ENCODE measurements at regions not wholly inside any gene's neighbourhood (a gene's known extent, or its start where the extent isn't known, plus 50 kb on each side); places are given as distances from the start of the nearest gene placed in this dataset.

- H3K9me1 ChIP-seq (ENCODE audit: control insufficient read depth, extremely low read depth, insufficient read depth, low read length): no peaks in the 10 kb centered on the region
- no peaks in the 10 kb centered on the region for H3K27me3 ChIP-seq (ENCODE audit: control insufficient read depth, extremely low read depth, insufficient read depth, low read length)
- H3K4me1 ChIP-seq (ENCODE audit: control insufficient read depth, extremely low read depth, insufficient read depth, low read length): no peaks in the 10 kb centered on the region
- H3K27ac ChIP-seq (ENCODE audit: control insufficient read depth, insufficient read depth, low read length): no peak overlapping the region
- DNase-seq (ENCODE audit: low read depth, low spot score) (no peak), FAIRE-seq (no peak)
- dilution Hi-C loops (cut with MboI; ENCODE audit: extremely low pct_ligation_motif_present, low sequenced_read_pairs): no loop called here
- no peaks in the 10 kb centered on the region for H3K9me3 ChIP-seq (ENCODE audit: control insufficient read depth, low read depth, low read length)
- TF ChIP-seq CTCF (optimal IDR thresholded peaks at IDR 0.05 in 1 of 3, IDR thresholded peaks at IDR 0.05 in 1 of 3, conservative IDR thresholded peaks at IDR 0.05 in 1 of 3; ENCODE audit: extremely low read depth in 1 of 3, insufficient read depth in 2 of 3, low read length in 3 of 3) (no peak), EZH2 (IDR thresholded peaks at IDR 0.05; ENCODE audit: low read length) (no peak)
- H3K4me2 ChIP-seq (ENCODE audit: control insufficient read depth, extremely low read depth, insufficient read depth, low read depth, low read length): no peak overlapping the region
- H3K79me2 ChIP-seq (ENCODE audit: control insufficient read depth, insufficient read depth, low read length): no peaks in the 10 kb centered on the region
- no peaks in the 10 kb centered on the region for H3K36me3 ChIP-seq (ENCODE audit: control insufficient read depth in 2 of 2, extremely low read depth in 1 of 2, insufficient read depth in 2 of 2, low read length in 2 of 2)
- H2AFZ ChIP-seq (ENCODE audit: control insufficient read depth, low read length): no peak overlapping the region
- H3K4me3 ChIP-seq (ENCODE audit: control insufficient read depth in 2 of 3, extremely low read depth in 1 of 3, insufficient read depth in 2 of 3, low read depth in 1 of 3, low read length in 3 of 3): no peak overlapping the region
- no peak overlapping the region for H3K9ac ChIP-seq (ENCODE audit: control insufficient read depth, extremely low read depth, insufficient read depth, low read length)
- no peaks in the 10 kb centered on the region for H4K20me1 ChIP-seq (ENCODE audit: control insufficient read depth, extremely low read depth, insufficient read depth, low read length)
Measured at GRCh38 chr6:88472851-88473525, 306.8 kb upstream of the CNR1 start.

- no peak for FAIRE-seq
- Histone ChIP-seq H3K9me3 (ENCODE audit: control insufficient read depth, low read depth, low read length) (no peaks in the 10 kb centered on the region), H3K79me2 (ENCODE audit: control insufficient read depth, insufficient read depth, low read length) (no peaks in the 10 kb centered on the region), H2AFZ (ENCODE audit: control insufficient read depth, low read length) (no peak overlapping the region), H3K9ac (ENCODE audit: control insufficient read depth, extremely low read depth, insufficient read depth, low read length) (no peak overlapping the region), H3K36me3 (ENCODE audit: control insufficient read depth in 2 of 2, extremely low read depth in 1 of 2, insufficient read depth in 2 of 2, low read length in 2 of 2) (no peaks in the 10 kb centered on the region), H3K4me3 (ENCODE audit: control insufficient read depth in 2 of 3, extremely low read depth in 1 of 3, insufficient read depth in 2 of 3, low read depth in 1 of 3, low read length in 3 of 3) (no peak overlapping the region), H3K27ac (ENCODE audit: control insufficient read depth, insufficient read depth, low read length) (no peak overlapping the region), H3K4me2 (ENCODE audit: control insufficient read depth, extremely low read depth, insufficient read depth, low read depth, low read length) (no peak overlapping the region), H3K4me1 (ENCODE audit: control insufficient read depth, extremely low read depth, insufficient read depth, low read length) (no peaks in the 10 kb centered on the region), H3K9me1 (ENCODE audit: control insufficient read depth, extremely low read depth, insufficient read depth, low read length) (no peaks in the 10 kb centered on the region), H3K27me3 (ENCODE audit: control insufficient read depth, extremely low read depth, insufficient read depth, low read length) (no peaks in the 10 kb centered on the region), H4K20me1 (ENCODE audit: control insufficient read depth, extremely low read depth, insufficient read depth, low read length) (no peaks in the 10 kb centered on the region)
- no peak for DNase-seq (ENCODE audit: low read depth, low spot score)
- dilution Hi-C loops (cut with MboI; ENCODE audit: extremely low pct_ligation_motif_present, low sequenced_read_pairs): no loop called here
- TF ChIP-seq EZH2 (IDR thresholded peaks at IDR 0.05; ENCODE audit: low read length) (no peak), CTCF (optimal IDR thresholded peaks at IDR 0.05 in 1 of 3, IDR thresholded peaks at IDR 0.05 in 1 of 3, conservative IDR thresholded peaks at IDR 0.05 in 1 of 3; ENCODE audit: extremely low read depth in 1 of 3, insufficient read depth in 2 of 3, low read length in 3 of 3) (no peak)
Measured at GRCh38 chr6:88459643-88460042, 293.5 kb upstream of the CNR1 start.
